Psoas muscle (tissue), 7 donors: ENCODE measurements at regions not wholly inside any gene's neighbourhood (a gene's known extent, or its start where the extent isn't known, plus 50 kb on each side); places are given as distances from the start of the nearest gene placed in this dataset.

Experiments used
- ATAC-seq, 4 donors: fragments of 200-7000 bp; cut with Tn5 transposase; one replicate each; pipeline ENCODE4 v1.9.1; 2020; ENCODE audit warnings: moderate library complexity in 3 of 4, mild to moderate bottlenecking in 2 of 4
- DNase-seq, 2 donors: peaks; one replicate each; pipeline ENCODE4 v3.0.0-alpha.2; 2020
- H3K27ac ChIP-seq: fragments of 200-600 bp; one replicate; pipeline ENCODE4 v1.8.0; 2022
- H3K27me3 ChIP-seq, 3 donors: fragments of 200-600 bp in 1 of 3; one replicate each; pipeline versions ENCODE4 v1.6.1 to v1.8.0; 2013 to 2022; ENCODE audit warnings: low read length in 2 of 3, mild to moderate bottlenecking in 2 of 3, moderate library complexity in 1 of 3; ENCODE audit not compliant: insufficient read depth in 3 of 3
- H3K36me3 ChIP-seq, 2 donors: fragments of 200-600 bp in 1 of 2; one replicate each; pipeline versions ENCODE4 v1.6.1 to v1.8.0; 2013 to 2022; ENCODE audit warnings: low read depth in 1 of 2, mild to moderate bottlenecking in 1 of 2, moderate library complexity in 1 of 2; ENCODE audit not compliant: insufficient read depth in 1 of 2
- H3K4me1 ChIP-seq: fragments of 200-600 bp; one replicate; pipeline ENCODE4 v1.8.0; 2022
- H3K4me3 ChIP-seq: fragments of 200-600 bp; one replicate; pipeline ENCODE4 v1.8.0; 2022; ENCODE audit warnings: mild to moderate bottlenecking
- H3K9me3 ChIP-seq: fragments of 200-600 bp; one replicate; pipeline ENCODE4 v1.8.0; 2022
- CTCF ChIP-seq: fragments of 200-600 bp; IDR thresholded peaks from one replicate; pipeline ENCODE4 v1.8.0; 2022; ENCODE audit warnings: antibody characterized with exemption
- WGBS, 3 donors: extraction: QIAGEN DNeasy Blood & Tissue Kit; methylation state at CpG; one replicate each; pipeline versions ENCODE4 v1.1.6 to v1.1.7; 2013; 5-methylcytosine and 5-hydroxymethylcytosine counted together
- intact Hi-C, 2 donors: fragments of 100-400 bp; cut with DNase I; formaldehyde crosslinking; loops; one replicate each; pipeline versions ENCODE4 v1.11.0 to v1.14.2; 2022
- donor health status: healthy with polysubstance abuse.
- donor health status: DM: no; HTN: no; CAD: no; lungs with moderate emphysema.
- donor health status: Bipolar disorder and iron deficiency.
- donor health status: healthy.
- donor health status: DM: yes; HTN: yes; CAD: no.
- donor health status: DM: no; HTN: no; CAD: no.
- donor health status: DM: yes; HTN: yes; CAD: no.

GRCh38 chr13:48908381-48909055, 67.2 kb upstream of the FNDC3A start:
- ATAC-seq (no peak), DNase-seq (no peak)
- intact Hi-C loops: no loop called here
- H3K27ac ChIP-seq: no peak overlapping the region
- TF ChIP-seq CTCF: no peak
- 39 to 68% (median 41%) methylated on average over 2 of the region's 2 CpGs for WGBS, 3 donors
- no peaks in the 10 kb centered on the region for H3K9me3 ChIP-seq
- no peak overlapping the region for H3K4me3 ChIP-seq
- no peaks in the 10 kb centered on the region for H3K27me3 ChIP-seq
- H3K36me3 ChIP-seq: no peaks in the 10 kb centered on the region
- no peaks in the 10 kb centered on the region for H3K4me1 ChIP-seq

GRCh38 chr13:48909056-48909389, 66.7 kb upstream of the FNDC3A start:
- intact Hi-C loops: no loop called here
- no peak for DNase-seq
- H3K27ac ChIP-seq: no peak overlapping the region
- H3K4me3 ChIP-seq: no peak overlapping the region
- no peaks in the 10 kb centered on the region for H3K4me1 ChIP-seq
- H3K27me3 ChIP-seq: no peaks in the 10 kb centered on the region
- no peaks in the 10 kb centered on the region for H3K36me3 ChIP-seq
- no peak for TF ChIP-seq CTCF
- WGBS, 3 donors: 61 to 83% (median 69%) methylated on average over 2 of the region's 2 CpGs
- no peaks in the 10 kb centered on the region for H3K9me3 ChIP-seq
- ATAC-seq: no peak

GRCh38 chr13:48910686-48911085, 65.0 kb upstream of the FNDC3A start:
- TF ChIP-seq CTCF: no peak
- Histone ChIP-seq H3K9me3 (no peaks in the 10 kb centered on the region), H3K36me3 (no peaks in the 10 kb centered on the region), H3K27ac (no peak overlapping the region), H3K4me3 (no peak overlapping the region), H3K4me1 (no peaks in the 10 kb centered on the region), H3K27me3 (no peaks in the 10 kb centered on the region)
- intact Hi-C loops: no loop called here
- no peak for ATAC-seq
- DNase-seq: no peak
- WGBS, 3 donors: 26 to 35% (median 34%) methylated on average over 2 of the region's 2 CpGs

- no peaks in the 10 kb centered on the region for H3K9me3 ChIP-seq
- intact Hi-C loops: no loop called here
- DNase-seq (no peak), ATAC-seq (no peak)
- H3K4me1 ChIP-seq: no peaks in the 10 kb centered on the region
- H3K4me3 ChIP-seq: no peak overlapping the region
- 50 to 75% (median 74%) methylated on average over 1 of the region's 1 CpG for WGBS, 3 donors
- H3K27ac ChIP-seq: no peak overlapping the region
- TF ChIP-seq CTCF: no peak
- H3K36me3 ChIP-seq: no peaks in the 10 kb centered on the region
- peaks cover 0 to 4% (median 0%) of the 10 kb centered on the region in 3 donors for H3K27me3 ChIP-seq
Observed at GRCh38 chr13:48919751-48920150, 56.0 kb upstream of the FNDC3A start.

GRCh38 chr13:48920730-48921129, 55.0 kb upstream of the FNDC3A start:
- Histone ChIP-seq H3K4me1 (no peaks in the 10 kb centered on the region), H3K27me3 (peaks cover 0 to 4% (median 0%) of the 10 kb centered on the region in 3 donors), H3K36me3 (no peaks in the 10 kb centered on the region), H3K4me3 (no peak overlapping the region), H3K9me3 (no peaks in the 10 kb centered on the region), H3K27ac (no peak overlapping the region)
- 85 to 87% (median 86%) methylated on average over 6 of the region's 6 CpGs for WGBS, 3 donors
- intact Hi-C loops: no loop called here
- ATAC-seq (no peak), DNase-seq (no peak)
- no peak for TF ChIP-seq CTCF
